Psoas muscle (tissue), 7 donors: ENCODE measurements at regions not wholly inside any gene's neighbourhood (a gene's known extent, or its start where the extent isn't known, plus 50 kb on each side); places are given as distances from the start of the nearest gene placed in this dataset.

Source experiments
- ATAC-seq, 4 donors: fragments of 200-7000 bp; cut with Tn5 transposase; one replicate each; pipeline ENCODE4 v1.9.1; 2020; ENCODE audit warnings: moderate library complexity in 3 of 4, mild to moderate bottlenecking in 2 of 4
- DNase-seq, 2 donors: peaks; one replicate each; pipeline ENCODE4 v3.0.0-alpha.2; 2020
- H3K27ac ChIP-seq: fragments of 200-600 bp; one replicate; pipeline ENCODE4 v1.8.0; 2022
- H3K27me3 ChIP-seq, 3 donors: fragments of 200-600 bp in 1 of 3; one replicate each; pipeline versions ENCODE4 v1.6.1 to v1.8.0; 2013 to 2022; ENCODE audit warnings: low read length in 2 of 3, mild to moderate bottlenecking in 2 of 3, moderate library complexity in 1 of 3; ENCODE audit not compliant: insufficient read depth in 3 of 3
- H3K36me3 ChIP-seq, 2 donors: fragments of 200-600 bp in 1 of 2; one replicate each; pipeline versions ENCODE4 v1.6.1 to v1.8.0; 2013 to 2022; ENCODE audit warnings: low read depth in 1 of 2, mild to moderate bottlenecking in 1 of 2, moderate library complexity in 1 of 2; ENCODE audit not compliant: insufficient read depth in 1 of 2
- H3K4me1 ChIP-seq: fragments of 200-600 bp; one replicate; pipeline ENCODE4 v1.8.0; 2022
- H3K4me3 ChIP-seq: fragments of 200-600 bp; one replicate; pipeline ENCODE4 v1.8.0; 2022; ENCODE audit warnings: mild to moderate bottlenecking
- H3K9me3 ChIP-seq: fragments of 200-600 bp; one replicate; pipeline ENCODE4 v1.8.0; 2022
- WGBS, 3 donors: extraction: QIAGEN DNeasy Blood & Tissue Kit; methylation state at CpG; one replicate each; pipeline versions ENCODE4 v1.1.6 to v1.1.7; 2013; 5-methylcytosine and 5-hydroxymethylcytosine counted together
- intact Hi-C, 2 donors: fragments of 100-400 bp; cut with DNase I; formaldehyde crosslinking; loops; one replicate each; pipeline versions ENCODE4 v1.11.0 to v1.14.2; 2022
- TF ChIP-seq, protein P1 (sequence below): fragments of 200-600 bp; IDR thresholded peaks from one replicate; pipeline ENCODE4 v1.8.0; 2022; ENCODE audit warnings: antibody characterized with exemption
- donor health status: healthy with polysubstance abuse.
- donor health status: DM: no; HTN: no; CAD: no; lungs with moderate emphysema.
- donor health status: Bipolar disorder and iron deficiency.
- donor health status: healthy.
- donor health status: DM: yes; HTN: yes; CAD: no.
- donor health status: DM: no; HTN: no; CAD: no.
- donor health status: DM: yes; HTN: yes; CAD: no.

DNA sequence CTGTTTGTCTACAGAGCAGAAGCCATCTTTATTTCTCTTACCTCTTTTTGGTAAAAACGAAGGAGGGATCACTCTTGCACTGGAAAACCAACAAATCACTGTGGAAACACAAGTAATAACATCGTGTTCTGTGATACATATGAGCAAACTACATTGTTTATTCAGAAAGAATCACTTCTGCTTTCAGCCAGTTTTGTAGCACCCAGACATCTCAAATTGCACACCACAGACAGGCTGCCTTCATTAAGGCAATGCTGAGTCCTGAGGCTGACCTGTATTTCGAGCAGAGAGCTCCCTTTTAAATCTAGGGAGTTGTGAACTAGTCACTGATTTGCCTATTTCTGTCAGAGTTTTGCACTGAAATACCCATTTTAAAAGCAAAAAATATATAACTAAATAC is 1003.2 kb upstream of the FAM98A start:
- 29 to 51% (median 31%) methylated on average over 3 of the region's 3 CpGs for WGBS, 3 donors
- no peaks in the 10 kb centered on the region for H3K27me3 ChIP-seq
- TF ChIP-seq, protein P1, sequence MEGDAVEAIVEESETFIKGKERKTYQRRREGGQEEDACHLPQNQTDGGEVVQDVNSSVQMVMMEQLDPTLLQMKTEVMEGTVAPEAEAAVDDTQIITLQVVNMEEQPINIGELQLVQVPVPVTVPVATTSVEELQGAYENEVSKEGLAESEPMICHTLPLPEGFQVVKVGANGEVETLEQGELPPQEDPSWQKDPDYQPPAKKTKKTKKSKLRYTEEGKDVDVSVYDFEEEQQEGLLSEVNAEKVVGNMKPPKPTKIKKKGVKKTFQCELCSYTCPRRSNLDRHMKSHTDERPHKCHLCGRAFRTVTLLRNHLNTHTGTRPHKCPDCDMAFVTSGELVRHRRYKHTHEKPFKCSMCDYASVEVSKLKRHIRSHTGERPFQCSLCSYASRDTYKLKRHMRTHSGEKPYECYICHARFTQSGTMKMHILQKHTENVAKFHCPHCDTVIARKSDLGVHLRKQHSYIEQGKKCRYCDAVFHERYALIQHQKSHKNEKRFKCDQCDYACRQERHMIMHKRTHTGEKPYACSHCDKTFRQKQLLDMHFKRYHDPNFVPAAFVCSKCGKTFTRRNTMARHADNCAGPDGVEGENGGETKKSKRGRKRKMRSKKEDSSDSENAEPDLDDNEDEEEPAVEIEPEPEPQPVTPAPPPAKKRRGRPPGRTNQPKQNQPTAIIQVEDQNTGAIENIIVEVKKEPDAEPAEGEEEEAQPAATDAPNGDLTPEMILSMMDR, result no peak
- intact Hi-C loops, result no loop called here
- ATAC-seq (no peak), DNase-seq (no peak)
- H3K9me3 ChIP-seq, result no peaks in the 10 kb centered on the region
- no peak overlapping the region for H3K27ac ChIP-seq
- no peak overlapping the region for H3K4me3 ChIP-seq
- H3K4me1 ChIP-seq, result no peaks in the 10 kb centered on the region
- no peaks in the 10 kb centered on the region for H3K36me3 ChIP-seq

DNA sequence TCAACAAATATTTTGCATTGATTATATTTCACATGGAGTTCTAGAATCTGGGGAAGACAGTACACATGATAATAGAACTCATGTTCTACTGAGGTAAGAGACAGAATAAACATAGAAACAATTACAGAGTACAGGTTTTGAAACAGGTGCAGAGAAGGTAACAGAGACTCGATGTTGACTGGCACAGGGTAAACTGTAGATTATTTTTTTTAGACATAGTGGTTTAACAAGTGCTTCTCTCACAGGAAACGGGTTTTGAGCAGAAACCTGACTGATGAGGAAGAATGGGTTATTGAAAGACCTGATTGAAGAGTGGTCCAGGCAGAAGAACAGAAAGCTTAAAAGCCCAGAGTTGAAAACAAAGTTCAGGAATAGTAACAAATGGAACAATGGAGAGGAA is 1002.5 kb upstream of the FAM98A start:
- H3K4me1 ChIP-seq, result no peaks in the 10 kb centered on the region
- no peak overlapping the region for H3K27ac ChIP-seq
- H3K36me3 ChIP-seq, result no peaks in the 10 kb centered on the region
- ATAC-seq, result no peak
- H3K27me3 ChIP-seq, result no peaks in the 10 kb centered on the region
- WGBS, 3 donors, result 57 to 62% (median 61%) methylated on average over 2 of the region's 2 CpGs
- no peak for DNase-seq
- intact Hi-C loops, result no loop called here
- TF ChIP-seq, protein P1, result no peak
- H3K9me3 ChIP-seq, result no peaks in the 10 kb centered on the region
- H3K4me3 ChIP-seq, result no peak overlapping the region

DNA sequence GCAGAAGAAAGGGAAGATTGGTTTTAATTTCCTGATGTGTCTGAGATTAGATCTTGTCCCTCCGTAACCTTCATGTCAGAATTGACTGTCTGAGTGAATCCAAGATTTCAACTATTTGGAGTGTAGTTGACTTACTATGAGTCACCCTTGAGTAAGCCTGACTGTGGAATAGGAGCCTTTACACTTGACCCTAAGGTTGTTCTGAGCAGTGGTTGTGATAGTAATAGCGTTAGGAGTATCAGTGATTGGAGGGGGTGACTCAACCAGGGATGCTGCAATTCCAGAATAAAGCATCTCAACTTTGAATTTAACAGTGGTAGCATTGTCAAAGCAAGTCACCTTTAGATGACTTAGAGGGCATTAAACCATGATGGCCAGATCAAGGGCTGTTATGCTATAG is 979.5 kb upstream of the FAM98A start:
- ATAC-seq, result no peak
- TF ChIP-seq, protein P1, result no peak
- H3K4me3 ChIP-seq, result no peak overlapping the region
- intact Hi-C loops, result no loop called here
- WGBS, 3 donors, result 81 to 89% (median 84%) methylated on average over 2 of the region's 2 CpGs
- H3K4me1 ChIP-seq, result no peaks in the 10 kb centered on the region
- H3K36me3 ChIP-seq, result no peaks in the 10 kb centered on the region
- peaks cover 0 to 1% (median 0%) of the 10 kb centered on the region in 3 donors for H3K27me3 ChIP-seq
- no peak overlapping the region for H3K27ac ChIP-seq
- no peak for DNase-seq
- no peaks in the 10 kb centered on the region for H3K9me3 ChIP-seq

DNA sequence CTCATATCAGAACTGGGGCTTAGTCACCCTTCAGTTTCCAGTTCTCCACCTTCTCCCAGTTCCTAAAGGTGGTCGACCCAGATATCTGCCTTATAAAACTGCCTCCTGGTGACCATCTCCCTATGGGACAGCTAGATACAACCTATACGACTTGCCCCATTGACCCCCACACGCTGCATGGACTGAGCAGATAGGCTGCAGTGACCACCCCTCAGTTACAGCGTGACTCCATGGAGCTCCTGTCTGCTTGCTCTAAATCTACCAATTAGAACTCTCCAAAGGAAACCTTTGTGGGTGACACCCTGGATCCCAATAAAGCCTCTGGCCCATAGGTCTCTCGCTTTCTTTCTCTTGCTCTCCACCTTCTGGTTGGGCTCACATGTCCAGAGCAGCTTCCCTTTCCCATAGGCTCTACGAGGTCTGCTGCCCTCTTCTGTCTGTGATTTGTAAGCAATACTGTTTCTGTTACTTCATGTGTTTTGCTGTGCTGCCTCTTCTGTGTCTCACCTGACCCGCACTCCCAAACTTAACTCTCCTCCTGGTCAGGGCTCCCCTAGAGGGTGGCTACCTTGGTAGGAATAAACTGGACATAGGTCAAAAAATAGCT is 971.3 kb upstream of the FAM98A start:
- no peak for ATAC-seq
- intact Hi-C loops, result no loop called here
- TF ChIP-seq, protein P1, result no peak
- Histone ChIP-seq H3K4me3 (no peak overlapping the region), H3K36me3 (no peaks in the 10 kb centered on the region), H3K4me1 (no peaks in the 10 kb centered on the region), H3K27ac (no peak overlapping the region), H3K27me3 (peaks cover 0 to 2% (median 0%) of the 10 kb centered on the region in 3 donors), H3K9me3 (no peaks in the 10 kb centered on the region)
- DNase-seq, result no peak
- WGBS, 3 donors, result 54 to 83% (median 60%) methylated on average over 7 of the region's 7 CpGs

DNA sequence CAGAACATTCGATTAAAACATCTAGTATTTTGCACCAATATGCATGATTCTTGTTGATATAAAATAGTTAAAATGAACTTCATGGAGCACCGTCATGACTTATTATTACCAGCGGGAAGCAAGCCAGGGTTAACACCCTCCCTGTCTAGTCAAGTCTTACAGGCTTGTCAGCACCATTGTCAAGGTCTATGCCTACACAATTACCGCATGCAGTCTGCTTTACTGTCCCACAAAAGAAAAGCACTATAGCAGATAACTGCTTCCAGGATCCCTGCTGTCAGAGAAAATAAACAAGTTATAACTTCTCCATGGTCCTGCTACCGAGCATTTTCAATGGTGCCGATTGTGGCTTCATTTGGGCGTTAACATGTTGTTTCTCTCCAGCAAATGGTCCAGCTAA is 968.0 kb upstream of the FAM98A start:
- TF ChIP-seq, protein P1, result no peak
- no peaks in the 10 kb centered on the region for H3K36me3 ChIP-seq
- H3K4me1 ChIP-seq, result no peaks in the 10 kb centered on the region
- no peak for ATAC-seq
- intact Hi-C loops, result no loop called here
- 72 to 78% (median 75%) methylated on average over 7 of the region's 7 CpGs for WGBS, 3 donors
- H3K9me3 ChIP-seq, result no peaks in the 10 kb centered on the region
- H3K4me3 ChIP-seq, result no peak overlapping the region
- peaks cover 0 to 2% (median 0%) of the 10 kb centered on the region in 3 donors for H3K27me3 ChIP-seq
- DNase-seq, result no peak
- H3K27ac ChIP-seq, result no peak overlapping the region
